ENCODE measurements at regions not wholly inside any gene's neighbourhood (a gene's known extent, or its start where the extent isn't known, plus 50 kb on each side); places are given as distances from the start of the nearest gene placed in this dataset.

- TF ChIP-seq ZNF274 (IDR thresholded peaks at IDR 0.05; ENCODE audit: borderline replicate concordance, extremely low read depth, low read length) = no peak
- no peak for TF ChIP-seq SIX5 (IDR thresholded peaks at IDR 0.05; ENCODE audit: low read depth, low read length)
- H3K4ac ChIP-seq (replicated peaks; ENCODE audit: insufficient read length, low read depth, low read length) = no peak overlapping the region
- no peaks in the 10 kb centered on the region; a peak in 3 of 7 replicates for H3K27me3 ChIP-seq (replicated peaks in 1 of 4; ENCODE audit: control insufficient read depth in 3 of 4, extremely low read depth in 1 of 4, insufficient read depth in 3 of 4, low read length in 3 of 4)
- H2BK12ac ChIP-seq (ENCODE audit: low read depth, low read length) = no peak overlapping the region
- no peaks in the 10 kb centered on the region for H3K23me2 ChIP-seq (ENCODE audit: low read depth, low read length)
- ChIA-PET POLR2A (ENCODE audit: partially characterized antibody) (no interaction called here), CTCF (ENCODE audit: partially characterized antibody) (interaction anchor here (0.7 to 1.8 kb wide), 3 partner anchors 9 to 405 kb away, joined by 3 to 6 read pairs (median 4); no protein-coding TSS in a partner anchor)
- no peak overlapping the region for H3K27ac ChIP-seq (ENCODE audit: low read depth, low read length)
- H3K4me1 ChIP-seq (replicated peaks in 1 of 4; ENCODE audit: control insufficient read depth in 3 of 4, insufficient read depth in 4 of 4, low read length in 3 of 4) = no peaks in the 10 kb centered on the region
- no peak overlapping the region for H4K8ac ChIP-seq (ENCODE audit: extremely low read depth, insufficient read depth, low read length)
- H2BK20ac ChIP-seq (ENCODE audit: low read length) = no peak overlapping the region
- no peaks in the 10 kb centered on the region for H3K79me2 ChIP-seq (ENCODE audit: control insufficient read depth in 1 of 2, insufficient read depth in 2 of 2, low read length in 2 of 2)
- DNase-seq (ENCODE audit: low read depth in 1 of 2, low spot score in 2 of 2) (no peak), FAIRE-seq (no peak)
- no peak overlapping the region for H2BK120ac ChIP-seq (replicated peaks; ENCODE audit: low read depth, low read length)
- no peak overlapping the region for H3K9ac ChIP-seq (replicated peaks in 1 of 4; ENCODE audit: extremely low read depth in 1 of 4, low read depth in 3 of 4, low read length in 3 of 4)
- no peak overlapping the region for H3K56ac ChIP-seq (replicated peaks; ENCODE audit: insufficient read length, low read depth, low read length)
- no peak overlapping the region for H4K91ac ChIP-seq (replicated peaks; ENCODE audit: insufficient read length, low read length)
- no peak overlapping the region for H3K18ac ChIP-seq (ENCODE audit: extremely low read depth, low read length)
- no peak overlapping the region for H3K4me3 ChIP-seq (ENCODE audit: extremely low read depth in 1 of 4, insufficient read depth in 2 of 4, low read depth in 3 of 4, low read length in 4 of 4)
- no peak overlapping the region for H3K4me2 ChIP-seq (ENCODE audit: insufficient read depth in 1 of 2, low read depth in 2 of 2, low read length in 2 of 2)
- H2BK15ac ChIP-seq (ENCODE audit: low read length) = no peak overlapping the region
- no peaks in the 10 kb centered on the region for H3K36me3 ChIP-seq (ENCODE audit: control insufficient read depth in 2 of 4, insufficient read depth in 4 of 4, low read length in 3 of 4)
- H3K79me1 ChIP-seq (ENCODE audit: low read depth, low read length) = no peaks in the 10 kb centered on the region
- H2AFZ ChIP-seq (ENCODE audit: low read length) = no peak overlapping the region
- no peak overlapping the region for H3K14ac ChIP-seq (ENCODE audit: insufficient read length)
- no peaks in the 10 kb centered on the region for H3K9me3 ChIP-seq (ENCODE audit: insufficient read depth in 2 of 2, low read depth in 1 of 2, low read length in 1 of 2)
- no peak overlapping the region for H2AK5ac ChIP-seq (ENCODE audit: low read depth, low read length)
- no peak overlapping the region for H3K23ac ChIP-seq (ENCODE audit: insufficient read length)
- no peak overlapping the region for H2BK5ac ChIP-seq (ENCODE audit: low read depth, low read length)
- WGBS, 2 experiments (ENCODE audit: extremely low coverage in 1 of 2, insufficient coverage in 1 of 2, insufficient read length in 1 of 2, insufficient replicate concordance in 2 of 2, low coverage in 1 of 2, low lambda C conversion rate in 2 of 2, missing lambda C conversion rate in 1 of 2) = 74% methylated on average over 1 of the region's 1 CpG; no CpG with 5 or more reads in 1 of the 2 experiments
- H4K5ac ChIP-seq (ENCODE audit: insufficient read length, low read depth, low read length) = no peak overlapping the region
- no peaks in the 10 kb centered on the region for H4K20me1 ChIP-seq (replicated peaks in 1 of 2; ENCODE audit: control insufficient read depth in 1 of 2, insufficient read depth in 2 of 2, low read length in 2 of 2)
Observed at GRCh38 chr6:150797949-150798348, 67.6 kb upstream of the MTHFD1L start.

Data from H1 (cell line).